ENCODE measurements at regions not wholly inside any gene's neighbourhood (a gene's known extent, or its start where the extent isn't known, plus 50 kb on each side); places are given as distances from the start of the nearest gene placed in this dataset.
"Not testable (repeated sequence)": the region's sequence is repeated elsewhere in the genome, so short reads cannot be mapped to it uniquely, and the experiment has no call there.

DNA sequence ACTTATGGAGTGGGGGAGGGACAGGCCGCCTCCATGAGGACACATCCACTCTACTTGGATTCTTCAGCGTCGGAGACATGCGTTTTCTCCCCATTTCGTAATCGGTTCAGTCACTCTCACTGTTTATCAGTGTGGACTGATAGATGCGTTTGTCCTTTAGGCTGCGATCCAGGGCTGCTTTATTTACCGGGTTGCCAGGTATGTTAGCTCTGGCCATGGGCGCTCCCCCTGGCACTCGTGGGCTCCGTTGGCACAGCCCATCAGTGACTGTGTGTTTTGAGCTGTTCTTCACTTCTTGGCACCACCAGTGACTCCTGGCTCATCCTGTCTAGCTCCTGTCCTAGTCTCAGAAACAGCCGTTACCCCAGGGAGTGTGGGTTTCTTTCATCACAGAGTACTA lies 1203.3 kb downstream of the BRD1 start:
- no peak for DNase-seq

DNA sequence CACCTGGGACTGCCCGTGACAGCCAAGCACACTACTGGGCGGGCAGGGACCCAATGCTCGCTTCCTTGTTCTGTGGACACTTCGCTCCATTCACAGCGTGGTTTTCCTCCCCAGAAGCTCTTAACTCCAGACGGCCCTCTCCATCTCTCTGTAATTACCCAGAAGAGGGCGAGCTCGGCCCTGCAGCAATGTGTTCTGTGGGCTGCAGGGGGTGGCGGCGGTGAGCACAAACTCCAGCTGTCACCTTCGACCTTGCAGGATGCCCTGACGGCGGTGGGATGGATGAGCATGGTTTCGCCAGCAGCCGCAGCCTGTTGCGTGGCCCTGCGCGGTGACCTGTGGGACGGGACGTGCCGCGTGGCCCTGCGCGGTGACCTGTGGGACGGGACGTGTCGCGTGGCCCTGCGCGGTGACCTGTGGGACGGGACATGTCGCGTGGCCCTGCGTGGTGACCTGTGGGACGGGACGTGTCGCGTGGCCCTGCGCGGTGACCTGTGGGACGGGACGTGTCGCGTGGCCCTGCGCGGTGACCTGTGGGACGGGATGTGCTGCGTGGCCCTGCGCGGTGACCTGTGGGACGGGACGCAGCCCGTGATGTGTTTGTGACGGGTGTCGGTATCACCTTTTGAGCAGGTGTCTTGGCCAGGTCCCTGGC lies 1204.7 kb downstream of the BRD1 start:
- no peak for DNase-seq

DNA sequence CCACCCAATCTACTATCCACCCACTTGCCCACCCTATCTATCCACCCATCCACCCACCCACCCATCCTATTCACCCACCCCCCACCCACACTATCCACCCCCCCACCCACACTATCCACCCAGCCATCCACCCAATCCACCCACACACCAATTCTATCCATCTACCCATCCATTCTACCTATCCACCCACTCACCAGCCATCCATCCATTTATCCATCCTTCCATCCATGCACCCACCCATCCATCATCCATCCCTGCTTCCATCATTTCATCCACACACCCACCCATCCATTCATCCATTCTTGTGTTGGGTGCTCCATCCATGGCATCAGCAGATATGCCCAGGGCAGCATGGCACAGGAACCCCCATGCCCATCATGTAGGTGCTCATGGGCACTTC lies 1206.6 kb downstream of the BRD1 start:
- DNase-seq = no peak

DNA sequence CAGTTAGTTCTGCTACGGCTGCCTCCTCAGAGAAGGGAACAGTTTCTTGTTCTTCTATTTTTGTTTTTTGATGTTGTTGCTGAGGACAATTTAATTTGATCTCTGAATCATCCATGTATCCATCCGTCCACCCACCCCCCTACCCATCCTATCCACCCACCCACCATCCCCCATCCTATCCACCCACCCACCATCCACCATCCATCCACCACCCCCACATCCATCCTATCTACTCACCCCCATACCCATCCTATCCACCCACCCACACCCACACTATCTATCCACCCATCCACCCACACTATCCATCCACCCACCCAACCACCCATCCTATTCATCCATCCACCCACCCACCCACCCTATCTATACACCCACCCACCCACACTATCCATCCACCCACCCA lies 1207.2 kb downstream of the BRD1 start:
- not testable (repeated sequence) for DNase-seq

DNA sequence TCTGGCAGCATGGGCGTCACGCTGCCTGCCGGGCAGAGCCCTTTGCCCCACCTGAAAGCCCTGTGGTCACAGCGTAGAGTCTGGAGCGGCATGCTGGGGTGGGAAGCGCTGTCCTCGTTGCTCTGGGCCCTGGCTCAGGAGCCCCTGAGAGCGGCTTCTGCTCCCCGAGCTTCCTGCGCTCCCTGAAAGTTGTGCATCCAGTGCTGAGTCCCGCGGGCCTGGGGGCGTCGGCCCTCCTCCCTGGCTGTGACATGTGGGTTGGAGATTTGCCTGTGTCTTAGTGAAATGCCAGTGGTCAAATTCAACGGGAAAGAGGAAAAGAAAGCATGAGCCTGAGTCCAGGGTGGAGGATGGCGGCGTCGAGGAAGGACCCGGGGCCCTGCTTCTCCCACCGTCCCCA lies 1208.0 kb downstream of the BRD1 start:
- DNase-seq = no peak

DNA sequence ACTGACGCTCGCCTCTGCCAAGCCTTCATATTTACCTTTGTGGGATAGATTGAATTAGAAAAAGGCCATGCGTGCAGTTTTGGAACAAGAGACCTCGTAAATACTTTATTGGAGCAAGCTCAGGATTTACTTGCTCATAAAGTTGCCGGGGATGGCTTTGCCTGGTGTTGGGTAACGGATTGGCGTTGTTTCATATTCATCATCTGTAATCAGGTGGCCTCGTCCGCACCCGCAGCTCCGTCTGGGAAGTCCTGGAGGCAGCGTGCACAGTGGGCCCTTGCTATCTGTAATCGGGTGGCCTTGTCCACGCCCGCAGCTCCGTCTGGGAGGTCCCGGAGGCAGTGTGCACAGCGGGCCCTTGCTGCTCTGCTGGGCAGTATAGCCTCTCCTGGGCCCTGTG lies 1209.3 kb downstream of the BRD1 start:
- DNase-seq = no peak

DNA sequence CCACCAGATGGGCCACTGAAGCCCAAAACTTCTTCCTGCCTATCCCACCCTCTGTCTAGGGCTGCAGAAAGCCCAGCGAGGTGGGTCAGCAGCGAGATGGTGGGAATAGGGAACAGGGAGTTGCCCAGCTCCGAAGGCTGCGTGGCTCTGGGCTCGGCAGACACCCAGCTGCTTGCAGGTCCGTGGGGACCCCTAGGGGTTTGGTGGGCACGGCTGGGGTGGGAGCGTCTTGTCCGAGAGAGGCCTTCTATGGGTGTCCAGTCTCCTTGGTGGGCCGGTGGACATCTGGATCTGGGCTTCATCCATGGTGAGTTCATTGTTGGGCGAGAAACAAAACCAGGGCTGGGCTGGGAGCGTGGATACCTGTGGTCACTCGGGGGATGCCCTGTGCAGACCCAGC lies 1211.0 kb downstream of the BRD1 start:
- no peak for DNase-seq

DNA sequence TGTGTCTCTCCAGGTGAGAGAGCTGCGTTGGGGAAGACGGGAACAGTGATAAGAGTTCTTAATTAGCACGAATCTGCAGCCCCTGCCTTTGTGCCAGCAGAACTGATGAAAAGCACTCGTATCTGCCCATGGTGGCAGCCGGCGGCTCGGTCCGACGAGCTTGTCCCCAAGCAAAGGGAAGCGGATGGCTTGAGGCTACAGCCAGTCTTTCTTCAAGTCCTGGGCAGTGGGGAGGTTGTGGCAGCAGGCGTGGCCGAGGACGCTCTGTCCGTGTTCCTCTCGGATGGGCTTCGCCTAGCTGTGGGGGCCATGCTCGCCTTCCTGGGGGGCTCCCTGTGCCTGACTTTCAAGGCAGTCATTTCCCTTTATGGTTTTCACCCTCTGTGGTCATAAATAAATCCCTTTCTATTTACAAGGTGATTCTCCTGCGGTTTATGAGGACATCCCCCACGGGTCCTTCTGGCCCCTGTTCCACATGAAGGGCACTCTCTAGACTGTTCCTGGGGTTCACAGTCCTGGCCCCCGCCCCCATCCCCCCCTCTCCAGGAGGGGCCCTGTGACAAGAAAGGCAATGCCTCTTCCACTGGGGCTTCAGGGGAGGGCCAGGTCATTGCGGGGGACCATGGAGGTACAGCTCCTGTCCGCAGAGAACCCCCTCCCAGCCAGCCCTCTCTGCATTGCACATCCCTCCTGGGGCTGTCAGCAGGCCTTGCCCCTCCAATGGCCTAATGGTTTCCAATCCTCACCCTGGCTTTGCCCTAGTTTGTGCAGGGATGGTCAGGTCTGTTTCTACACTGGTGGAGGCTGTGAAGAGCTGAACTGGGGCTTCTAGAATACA lies 1212.3 kb downstream of the BRD1 start:
- no peak for DNase-seq

DNA sequence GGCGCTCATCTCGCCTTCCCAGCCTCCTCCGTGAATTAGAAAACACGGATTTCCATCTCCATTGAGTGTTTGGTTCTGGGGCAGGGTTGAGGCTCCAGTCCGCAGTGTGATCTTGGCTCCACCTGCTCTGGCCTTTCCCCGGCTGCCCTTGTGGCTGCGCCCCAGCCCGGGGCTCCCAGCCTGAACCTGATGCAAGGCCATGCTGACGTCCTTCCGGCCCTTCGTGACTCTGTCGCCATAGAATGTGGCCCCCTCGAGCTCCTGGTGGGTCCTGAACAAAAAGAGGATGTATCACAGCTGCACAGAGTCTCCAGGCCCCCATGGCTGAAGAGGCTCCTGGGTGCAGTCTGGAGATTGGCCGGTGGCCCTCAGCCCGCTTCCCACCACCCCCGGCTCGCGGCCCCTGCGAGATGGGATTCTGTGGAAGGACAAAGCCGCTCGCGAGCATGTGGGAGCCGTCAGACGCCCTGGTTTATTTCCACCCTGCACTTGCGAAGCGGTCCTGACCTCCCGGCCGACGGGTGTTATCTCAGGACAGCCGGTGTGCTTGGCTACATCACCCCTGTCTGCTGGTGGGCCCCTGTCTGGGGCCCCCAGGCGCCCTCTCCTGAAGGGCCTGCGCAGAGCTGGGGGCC lies 1214.0 kb downstream of the BRD1 start:
- DNase-seq = no peak

DNA sequence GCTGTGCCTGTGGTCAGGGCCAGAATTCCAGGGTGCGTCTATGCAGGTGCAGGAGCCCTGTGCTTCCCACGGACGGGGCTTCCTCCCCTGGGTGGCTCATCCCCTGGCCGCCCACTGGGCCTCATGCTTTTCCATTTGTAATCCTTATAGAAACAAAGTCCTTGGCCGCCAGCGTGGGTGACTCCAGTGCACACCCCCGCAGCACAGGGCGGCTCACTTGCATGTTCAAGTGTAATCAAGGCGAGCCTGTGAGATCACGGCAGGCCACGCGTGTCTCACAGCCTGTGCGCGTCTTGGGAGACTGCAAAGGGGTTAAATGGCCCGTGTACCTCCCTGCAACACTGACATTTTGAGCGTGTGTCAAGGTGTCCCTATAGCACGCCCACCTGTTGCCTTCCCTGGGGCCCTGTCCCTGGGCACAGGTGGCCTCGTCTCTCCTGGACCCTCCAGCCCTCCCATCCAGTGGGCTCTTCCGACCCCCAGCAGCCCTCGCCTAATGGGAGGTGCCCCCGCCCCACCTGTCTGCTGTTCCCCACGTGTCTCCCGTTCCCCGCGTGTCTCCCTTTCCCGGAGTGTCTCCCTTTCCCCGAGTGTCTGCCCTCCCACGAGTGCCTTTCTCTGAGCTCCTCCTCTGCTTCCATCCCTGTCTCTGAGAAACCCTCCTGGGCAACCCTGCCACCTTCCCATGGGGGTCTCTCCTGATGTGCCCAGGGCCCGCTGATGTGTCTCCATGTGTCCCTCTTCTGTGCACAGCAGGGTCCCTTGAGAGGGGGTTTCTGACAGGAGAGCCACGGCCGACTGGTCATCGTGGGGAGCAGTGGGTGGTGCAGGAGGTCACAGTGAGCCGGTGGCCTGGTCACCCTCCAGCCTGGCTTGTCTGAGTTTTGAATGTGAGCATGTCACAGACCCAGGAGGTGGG lies 1215.3 kb downstream of the BRD1 start:
- no peak for DNase-seq

DNA sequence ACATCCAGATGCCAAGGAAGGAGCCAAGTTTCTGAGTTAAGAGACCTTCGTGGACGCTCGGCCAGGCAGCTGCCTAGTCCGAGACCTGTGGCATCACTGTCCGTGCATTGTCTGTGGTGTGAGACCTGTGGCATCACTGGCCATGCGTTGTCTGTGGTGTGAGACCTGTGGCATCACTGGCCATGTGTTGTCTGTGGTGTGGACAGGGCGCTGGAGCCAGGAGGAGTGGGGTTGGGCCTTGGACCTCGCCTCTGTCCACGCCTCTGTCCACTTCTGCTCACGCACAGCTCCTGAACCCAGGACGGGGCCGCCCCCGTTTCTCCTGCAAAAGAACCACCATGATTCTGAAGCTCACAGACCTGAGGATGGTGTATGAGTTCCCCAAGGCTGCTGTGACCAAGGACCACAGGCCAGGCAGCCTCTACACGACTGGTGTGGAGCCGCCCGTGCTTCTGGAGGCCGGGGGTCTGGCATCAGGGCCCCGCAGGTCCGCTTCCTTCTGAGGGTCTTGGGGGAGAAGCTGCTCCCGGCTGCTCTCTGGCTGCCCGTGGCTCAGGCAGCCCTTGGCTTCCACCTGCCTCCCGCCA lies 1218.3 kb downstream of the BRD1 start:
- DNase-seq = no peak

DNA sequence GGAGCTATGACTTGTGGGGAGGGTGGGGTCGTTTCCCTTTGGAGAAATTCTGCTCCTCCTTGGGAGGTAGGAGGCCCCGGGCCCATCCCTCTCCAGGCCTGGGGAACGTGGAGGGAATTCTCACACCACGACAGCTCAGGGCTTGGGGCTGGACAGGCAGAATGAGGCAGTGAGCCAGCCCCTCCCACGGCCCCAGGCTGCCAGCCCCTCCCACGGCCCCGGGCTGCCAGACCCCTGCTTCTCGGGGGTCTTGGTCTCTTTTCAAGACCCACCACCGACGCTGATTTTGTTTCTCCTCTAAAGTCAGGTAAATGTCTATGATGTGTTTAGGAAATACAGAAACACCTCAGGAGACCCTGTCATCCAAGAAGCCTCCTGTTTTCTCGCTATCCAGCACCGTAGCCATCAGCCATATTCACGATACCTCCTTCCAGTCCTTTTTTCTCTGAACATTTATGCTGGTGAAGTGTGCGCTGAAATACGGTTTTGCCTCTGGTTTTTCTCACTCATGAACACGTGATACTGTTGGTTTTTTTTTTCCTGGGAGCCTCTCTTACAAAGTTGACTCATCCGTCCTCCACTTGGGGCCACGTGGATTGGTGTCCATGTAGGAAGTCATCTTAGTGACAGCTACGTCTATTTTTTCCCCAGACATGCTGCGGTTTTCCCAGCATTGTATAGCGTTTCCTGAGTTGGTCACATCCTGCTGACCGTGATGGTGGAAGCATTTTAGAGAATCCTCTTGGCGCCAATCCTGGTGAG lies 1219.6 kb downstream of the BRD1 start:
- DNase-seq = no peak

DNA sequence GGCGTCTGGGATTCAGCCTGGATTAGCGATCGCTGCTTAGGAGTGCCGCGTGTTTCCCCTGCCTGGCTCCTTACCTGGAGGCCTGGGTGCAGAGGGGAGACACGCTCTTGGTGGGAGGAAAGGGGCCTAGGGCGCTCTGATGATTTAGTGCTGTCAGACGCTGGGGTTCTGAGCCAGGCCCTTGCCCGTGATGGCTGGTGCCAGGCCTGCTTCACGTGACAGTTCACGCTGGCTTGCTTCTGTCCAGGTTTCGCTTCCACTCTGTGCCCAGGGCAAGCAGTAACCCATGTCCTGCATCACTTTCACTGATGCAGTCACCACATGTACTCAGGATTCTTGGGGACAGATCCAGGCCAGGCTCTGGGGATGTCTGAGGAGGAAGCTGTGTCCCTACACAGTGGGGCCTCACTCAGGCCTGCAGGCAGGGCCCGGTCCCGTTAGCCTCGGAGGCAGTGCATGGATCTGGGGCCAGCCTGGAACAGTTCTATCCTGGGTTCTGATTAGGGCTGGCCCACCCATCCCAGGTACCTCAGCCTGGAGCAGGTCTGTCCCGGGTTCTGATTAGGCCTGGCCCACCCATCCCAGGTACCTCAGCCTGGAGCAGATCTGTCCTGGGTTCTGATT lies 1220.9 kb downstream of the BRD1 start:
- no peak for DNase-seq

DNA sequence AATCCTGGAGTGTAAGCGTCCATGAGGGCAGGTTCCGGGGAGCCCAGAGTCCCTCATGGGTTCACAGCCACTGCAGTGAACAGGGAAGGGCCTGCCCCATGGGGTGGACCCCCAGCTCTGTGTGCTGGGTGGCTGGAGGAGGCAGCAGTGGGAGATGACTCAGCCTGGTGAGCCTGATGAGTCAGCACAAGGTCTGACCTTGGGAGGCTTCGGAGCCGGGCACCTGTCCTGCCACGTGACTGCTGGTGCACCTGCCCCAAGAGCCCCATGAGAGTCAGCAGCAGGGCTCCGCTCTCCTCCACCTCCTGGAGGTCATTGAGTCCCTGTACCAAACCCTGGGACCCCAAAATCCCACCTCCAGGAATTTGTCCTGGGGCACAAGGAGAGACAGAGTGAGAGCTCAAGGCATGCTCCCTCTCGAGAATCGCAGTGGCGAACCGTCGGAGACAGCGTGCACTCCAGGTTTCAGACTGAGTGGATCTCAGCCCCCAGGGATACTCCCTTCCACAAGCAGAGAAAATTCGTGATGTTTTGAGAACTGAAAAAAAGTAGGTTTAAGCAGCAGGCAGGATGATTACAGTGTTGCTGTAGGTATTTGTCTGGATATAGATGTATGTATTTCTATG lies 1221.7 kb downstream of the BRD1 start:
- DNase-seq = no peak

DNA sequence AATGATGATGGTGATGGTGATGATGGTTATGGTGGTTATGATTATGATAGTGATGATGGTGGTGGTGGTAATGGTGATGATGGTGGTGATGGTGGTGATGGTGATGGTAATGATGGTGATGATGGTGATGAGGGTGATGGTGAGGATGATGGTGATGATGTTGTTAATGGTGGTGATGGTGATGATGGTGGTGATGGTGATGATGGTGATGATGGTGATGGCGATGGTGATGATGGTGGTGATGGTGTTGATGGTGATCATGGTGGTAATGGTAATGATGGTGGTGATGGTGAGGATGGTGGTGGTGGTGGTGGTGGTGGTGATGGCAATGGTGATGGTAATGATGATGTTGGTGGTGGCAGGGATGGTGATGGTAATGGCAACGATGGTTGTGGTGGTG lies 1222.5 kb downstream of the BRD1 start:
- no peak for DNase-seq

DNA sequence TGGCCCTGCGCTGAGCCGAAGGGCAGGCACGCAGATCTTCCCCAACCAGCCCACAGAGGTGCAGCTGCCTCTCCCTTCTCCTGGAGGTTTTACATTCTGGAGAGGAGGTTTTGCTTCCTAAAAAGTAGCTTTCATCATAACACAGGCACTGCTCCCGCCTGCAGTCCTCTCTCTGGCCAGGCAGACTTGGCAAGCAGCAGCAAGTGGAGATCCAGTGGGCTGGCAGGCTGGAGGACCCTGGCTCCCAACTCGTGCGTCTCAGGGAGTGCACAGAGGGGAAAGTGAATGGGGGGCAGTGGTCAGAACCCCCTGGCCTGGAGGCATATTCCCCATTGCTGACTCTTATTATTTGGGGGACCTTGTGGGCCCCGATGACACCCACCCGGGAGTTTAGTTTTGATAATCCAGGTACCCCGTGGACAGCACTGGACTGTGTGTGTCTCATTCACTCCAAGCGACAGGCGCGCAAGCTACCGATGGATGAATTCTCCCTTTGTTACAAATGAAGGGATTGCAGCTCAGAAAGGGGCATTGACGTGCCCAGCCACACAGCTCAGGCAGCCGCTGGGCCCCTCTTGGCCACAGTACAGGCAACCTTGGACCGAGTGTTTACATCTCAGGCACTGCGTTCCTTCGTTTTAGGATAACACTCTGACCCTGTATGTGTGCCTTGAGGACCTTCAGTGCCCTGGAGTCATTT lies 1223.9 kb downstream of the BRD1 start:
- DNase-seq = no peak

DNA sequence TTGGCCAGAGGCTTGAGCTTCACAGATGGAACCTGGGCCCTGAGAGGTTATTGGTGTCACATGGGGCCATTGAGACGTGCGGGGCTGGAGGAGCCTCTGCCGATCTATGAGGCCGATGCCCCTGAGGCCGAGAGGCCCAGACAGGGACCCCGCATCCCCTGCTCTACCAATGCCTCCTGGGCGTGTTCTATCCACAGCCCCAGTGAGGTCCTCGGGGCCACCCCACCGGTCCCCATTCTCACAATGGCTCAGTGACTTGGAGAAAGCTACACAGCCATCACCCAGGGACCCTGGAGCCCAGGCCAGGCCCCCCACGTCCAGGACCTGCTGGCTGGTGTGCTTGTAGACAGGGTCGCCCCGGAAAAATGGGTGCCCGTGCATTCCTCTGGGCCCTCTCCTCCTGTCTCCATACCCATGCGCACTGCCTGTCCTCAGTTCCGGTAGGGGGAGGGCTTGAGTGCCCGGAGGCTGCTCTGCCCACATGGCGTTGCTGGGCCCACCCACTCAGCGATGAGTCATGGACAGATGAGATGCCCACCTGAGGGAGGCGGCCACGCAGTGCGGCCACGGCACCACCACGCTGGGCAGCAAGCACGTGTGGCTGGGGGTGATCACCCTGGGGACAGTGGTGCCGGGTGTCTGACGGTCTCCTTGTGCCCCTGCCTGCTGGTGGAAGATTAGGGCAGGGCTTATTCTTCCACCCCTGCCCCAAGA lies 1224.7 kb downstream of the BRD1 start:
- no peak for DNase-seq

DNA sequence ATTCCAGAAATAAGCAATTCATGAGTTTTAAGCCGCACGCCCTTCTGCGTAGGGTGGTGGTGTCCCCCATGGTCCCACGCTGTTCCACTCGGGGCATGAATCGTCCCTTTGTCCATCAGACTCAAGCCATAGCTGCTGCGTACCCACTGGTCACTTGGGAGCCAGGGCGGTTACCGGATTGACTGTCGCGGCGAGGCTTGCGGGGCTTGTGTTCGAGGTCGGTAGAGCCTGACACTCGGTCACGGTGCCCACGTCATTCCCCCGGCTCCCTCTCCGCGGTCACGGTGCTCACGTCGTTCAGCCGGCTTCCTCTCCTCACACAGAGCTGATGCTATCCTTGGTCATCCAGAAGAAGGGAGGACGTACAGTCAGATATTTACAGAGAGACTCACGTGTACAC lies 1227.0 kb downstream of the BRD1 start:
- no peak for DNase-seq

DNA sequence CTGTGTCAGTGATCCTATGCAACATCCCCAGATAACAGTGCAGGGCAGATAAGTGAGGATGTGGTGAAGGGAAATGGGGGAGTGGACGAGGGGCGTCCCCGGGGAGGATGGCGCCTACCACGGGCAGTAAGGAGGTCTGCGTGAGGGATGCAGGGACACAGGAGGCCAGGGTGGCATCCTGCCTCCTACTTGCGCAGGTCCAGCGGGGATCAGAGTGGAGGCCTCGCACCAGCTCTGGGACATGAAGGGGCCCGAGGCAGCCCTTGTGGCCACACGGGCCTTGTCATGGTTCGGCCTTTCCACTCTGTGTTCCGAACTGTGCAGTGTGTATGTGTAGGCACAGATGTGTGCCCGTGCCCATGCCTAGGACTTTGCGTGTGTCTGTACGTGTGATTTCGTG lies 1227.5 kb downstream of the BRD1 start:
- DNase-seq = no peak

DNA sequence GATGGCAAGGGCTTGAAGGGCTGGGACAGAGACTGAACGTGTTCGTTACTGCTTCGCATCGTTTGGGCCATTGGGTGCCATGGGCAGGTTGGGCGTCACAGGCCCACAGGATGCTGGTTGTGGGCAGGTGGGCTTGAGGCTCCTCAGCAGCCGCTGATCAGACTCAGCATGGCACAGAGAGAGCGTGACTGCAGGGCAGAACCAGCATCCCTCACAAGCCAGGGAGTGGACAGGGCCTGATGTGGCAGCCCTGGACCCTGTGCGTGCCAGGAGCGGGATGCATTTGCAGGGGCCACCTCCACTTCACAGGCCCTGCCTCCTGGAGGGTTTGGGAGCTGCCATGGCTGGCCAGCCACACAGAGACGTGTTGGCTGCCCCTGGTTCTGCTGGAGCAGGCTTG lies 1228.3 kb downstream of the BRD1 start:
- no peak for DNase-seq

Data from stimulated activated CD4-positive, alpha-beta T cell treated with anti-CD3 and anti-CD28 coated beads, Interleukin-4, amount 100 ng/mL, for 24 hours (primary cell).